H1 (cell line): ENCODE measurements at regions not wholly inside any gene's neighbourhood (a gene's known extent, or its start where the extent isn't known, plus 50 kb on each side); places are given as distances from the start of the nearest gene placed in this dataset.

ENCODE experiments used
- CTCF ChIA-PET: fragments of 300-600 bp; sonication (Branson Sonifier 250); formaldehyde crosslinking; loops from one replicate; lab custom pipeline; 2021; ENCODE audit not compliant: partially characterized antibody; lab: Charles Lee
- POLR2A ChIA-PET: fragments of 300-600 bp; sonication (Branson Sonifier 250); formaldehyde crosslinking; loops from one replicate; lab custom pipeline; 2021; ENCODE audit warnings: inconsistent platforms; ENCODE audit not compliant: partially characterized antibody; lab: Charles Lee
- DNase-seq, 2 experiments: peaks; one replicate each; pipeline versions ENCODE4 v3.0.0 to v3.0.0-alpha.2; 2010 to 2022; ENCODE audit warnings: low spot score in 2 of 2, low read depth in 1 of 2, mixed read lengths in 1 of 2
- FAIRE-seq: peaks from 2 replicates; lab custom pipeline; 2011; peaks lifted over from hg19 to GRCh38; lab: Jason Lieb, UNC
- H2AFZ ChIP-seq: 2 replicates; pipeline ENCODE4 v1.8.1; 2012; ENCODE audit warnings: low read length, inconsistent platforms
- H2AK5ac ChIP-seq: 2 replicates; pipeline ENCODE4 v1.6.1; 2013; ENCODE audit warnings: low read depth, low read length
- H2BK120ac ChIP-seq: replicated peaks from 2 replicates; pipeline ENCODE3; 2013; ENCODE audit warnings: low read depth, low read length, inconsistent platforms
- H2BK12ac ChIP-seq: 2 replicates; pipeline ENCODE4 v1.6.1; 2013; ENCODE audit warnings: low read depth, low read length
- H2BK15ac ChIP-seq: 2 replicates; pipeline ENCODE4 v1.6.1; 2013; ENCODE audit warnings: low read length
- H2BK20ac ChIP-seq: 2 replicates; pipeline ENCODE4 v1.6.1; 2013; ENCODE audit warnings: low read length
- H2BK5ac ChIP-seq: 2 replicates; pipeline ENCODE4 v1.6.1; 2013; ENCODE audit warnings: low read depth, low read length
- H3K14ac ChIP-seq: 2 replicates; pipeline ENCODE4 v1.6.1; 2013; ENCODE audit warnings: inconsistent platforms; ENCODE audit not compliant: insufficient read length
- H3K18ac ChIP-seq: 2 replicates; pipeline ENCODE4 v1.6.1; 2013; ENCODE audit warnings: low read length; ENCODE audit errors: extremely low read depth
- H3K23ac ChIP-seq: 2 replicates; pipeline ENCODE4 v1.6.1; 2013; ENCODE audit warnings: inconsistent platforms; ENCODE audit not compliant: insufficient read length
- H3K23me2 ChIP-seq: 2 replicates; pipeline ENCODE4 v1.6.1; 2013; ENCODE audit warnings: low read depth, low read length
- H3K27ac ChIP-seq: 2 replicates; pipeline ENCODE4 v1.6.1; 2011; ENCODE audit warnings: low read depth, low read length, inconsistent platforms
- H3K27me3 ChIP-seq, 4 experiments: replicated peaks in 1 of 4; 1 replicate in 1 of 4; 2 replicates in 3 of 4; pipeline versions ENCODE4 v1.6.1 to v1.8.1; 2011 to 2013; ENCODE audit warnings: low read length in 3 of 4, mild to moderate bottlenecking in 3 of 4, inconsistent platforms in 2 of 4, mixed read lengths in 2 of 4, moderate library complexity in 1 of 4; ENCODE audit not compliant: control insufficient read depth in 3 of 4, insufficient read depth in 3 of 4; ENCODE audit errors: extremely low read depth in 1 of 4
- H3K36me3 ChIP-seq, 4 experiments: 2 replicates each; pipeline versions ENCODE4 v1.6.1 to v1.8.1; 2011 to 2013; ENCODE audit warnings: mild to moderate bottlenecking in 4 of 4, low read length in 3 of 4, moderate library complexity in 2 of 4, control low read depth in 1 of 4, inconsistent platforms in 1 of 4; ENCODE audit not compliant: insufficient read depth in 4 of 4, control insufficient read depth in 2 of 4
- H3K4ac ChIP-seq: replicated peaks from 2 replicates; pipeline ENCODE3; 2013; ENCODE audit warnings: low read length, low read depth, mixed read lengths, inconsistent platforms; ENCODE audit not compliant: insufficient read length
- H3K4me1 ChIP-seq, 4 experiments: replicated peaks in 1 of 4; 1 replicate in 1 of 4; 2 replicates in 3 of 4; pipeline versions ENCODE4 v1.6.1 to v1.8.1; 2011 to 2013; ENCODE audit warnings: low read length in 3 of 4, inconsistent platforms in 2 of 4, mixed read lengths in 1 of 4; ENCODE audit not compliant: insufficient read depth in 4 of 4, control insufficient read depth in 3 of 4
- H3K4me2 ChIP-seq, 2 experiments: 2 replicates each; pipeline versions ENCODE4 v1.6.1 to v1.8.1; 2011 to 2013; ENCODE audit warnings: low read depth in 2 of 2, low read length in 2 of 2, control low read depth in 1 of 2, inconsistent platforms in 1 of 2, mild to moderate bottlenecking in 1 of 2; ENCODE audit not compliant: insufficient read depth in 1 of 2
- H3K4me3 ChIP-seq, 4 experiments: fragments of 200-600, 300-600 bp in 1 of 4; sonication (generic), shearing (Covaris generic), sonication (Bioruptor Twin) in 1 of 4; 2 replicates each; pipeline versions ENCODE4 v1.5.1 to v1.8.1; 2011 to 2016; ENCODE audit warnings: low read length in 4 of 4, low read depth in 3 of 4, control low read depth in 2 of 4, inconsistent platforms in 2 of 4, mild to moderate bottlenecking in 2 of 4, mixed read lengths in 1 of 4, moderate library complexity in 1 of 4; ENCODE audit not compliant: insufficient read depth in 2 of 4; ENCODE audit errors: extremely low read depth in 1 of 4
- H3K56ac ChIP-seq: replicated peaks from 2 replicates; pipeline ENCODE3; 2013; ENCODE audit warnings: low read depth, mild to moderate bottlenecking, mixed read lengths, low read length, inconsistent platforms; ENCODE audit not compliant: insufficient read length
- H3K79me1 ChIP-seq: 2 replicates; pipeline ENCODE4 v1.6.1; 2013; ENCODE audit warnings: low read depth, low read length, control low read depth
- H3K79me2 ChIP-seq, 2 experiments: 2 replicates each; pipeline versions ENCODE4 v1.6.1 to v1.8.1; 2012 to 2013; ENCODE audit warnings: low read length in 2 of 2, mild to moderate bottlenecking in 2 of 2, inconsistent platforms in 1 of 2; ENCODE audit not compliant: insufficient read depth in 2 of 2, control insufficient read depth in 1 of 2
- H3K9ac ChIP-seq, 4 experiments: replicated peaks in 1 of 4; 1 replicate in 1 of 4; 2 replicates in 3 of 4; pipeline versions ENCODE4 v1.6.1 to v1.8.1; 2011 to 2013; ENCODE audit warnings: low read depth in 3 of 4, low read length in 3 of 4, control low read depth in 2 of 4, mild to moderate bottlenecking in 2 of 4, moderate library complexity in 2 of 4, inconsistent platforms in 1 of 4; ENCODE audit errors: extremely low read depth in 1 of 4
- H3K9me3 ChIP-seq, 2 experiments: 2 replicates each; pipeline versions ENCODE4 v1.6.1 to v1.8.1; 2012 to 2013; ENCODE audit warnings: mild to moderate bottlenecking in 2 of 2, moderate library complexity in 2 of 2, control low read depth in 1 of 2, inconsistent platforms in 1 of 2, low read depth in 1 of 2, low read length in 1 of 2, mixed read lengths in 1 of 2; ENCODE audit not compliant: insufficient read depth in 2 of 2
- H4K20me1 ChIP-seq, 2 experiments: replicated peaks in 1 of 2; 2 replicates each; pipeline versions ENCODE3 to v1.8.1; 2011 to 2013; ENCODE audit warnings: inconsistent platforms in 2 of 2, low read length in 2 of 2, mild to moderate bottlenecking in 1 of 2; ENCODE audit not compliant: insufficient read depth in 2 of 2, control insufficient read depth in 1 of 2
- H4K5ac ChIP-seq: 2 replicates; pipeline ENCODE4 v1.6.1; 2013; ENCODE audit warnings: low read length, low read depth, mixed read lengths, inconsistent platforms; ENCODE audit not compliant: insufficient read length
- H4K8ac ChIP-seq: 2 replicates; pipeline ENCODE4 v1.8.0; 2013; ENCODE audit warnings: mild to moderate bottlenecking, moderate library complexity, low read length, inconsistent platforms; ENCODE audit not compliant: insufficient read depth; ENCODE audit errors: extremely low read depth
- H4K91ac ChIP-seq: replicated peaks from 2 replicates; pipeline ENCODE3; 2013; ENCODE audit warnings: low read length, mixed read lengths, inconsistent platforms; ENCODE audit not compliant: insufficient read length
- BRCA1 ChIP-seq: IDR thresholded peaks from 2 replicates; pipeline ENCODE4 v1.6.1; 2012; ENCODE audit warnings: low read depth, low read length, improper control_type of control experiment
- SAP30 ChIP-seq: fragments of 300-600 bp; sonication (generic); IDR thresholded peaks from 2 replicates; pipeline ENCODE4 v1.7.1; 2012; ENCODE audit warnings: low read length, moderate library complexity, mild to moderate bottlenecking, inconsistent platforms; ENCODE audit not compliant: insufficient read depth, insufficient replicate concordance
- SP1 ChIP-seq: IDR thresholded peaks from 2 replicates; pipeline ENCODE4 v1.6.1; 2011; ENCODE audit warnings: low read depth, low read length
- WGBS, 2 experiments: shearing (Covaris generic) in 1 of 2; methylation state at CpG; one replicate each; pipeline versions ENCODE4 v1.1.6 to v1.1.7; 2013 to 2015; ENCODE audit warnings: low lambda C conversion rate in 2 of 2, mixed read lengths in 2 of 2, inconsistent platforms in 1 of 2, low coverage in 1 of 2, missing lambda C conversion rate in 1 of 2; ENCODE audit not compliant: insufficient replicate concordance in 2 of 2, insufficient coverage in 1 of 2, insufficient read length in 1 of 2; ENCODE audit errors: extremely low coverage in 1 of 2, missing lambda C conversion rate in 1 of 2; 5-methylcytosine and 5-hydroxymethylcytosine counted together

GRCh38 chr13:37383856-37384370 is 214.7 kb downstream of the POSTN start:
- Histone ChIP-seq H3K27ac (no peak overlapping the region), H2BK120ac (no peak overlapping the region), H3K4ac (no peak overlapping the region), H3K4me2 (no peak overlapping the region), H3K4me3 (no peak overlapping the region), H3K56ac (no peak overlapping the region), H3K27me3 (no peaks in the 10 kb centered on the region), H3K36me3 (no peaks in the 10 kb centered on the region), H3K23me2 (no peaks in the 10 kb centered on the region), H2BK5ac (no peak overlapping the region), H4K8ac (no peak overlapping the region), H3K4me1 (no peaks in the 10 kb centered on the region), H3K79me1 (no peaks in the 10 kb centered on the region), H2AK5ac (no peak overlapping the region), H4K5ac (no peak overlapping the region), H3K23ac (no peak overlapping the region), H2BK12ac (no peak overlapping the region), H3K18ac (no peak overlapping the region), H4K91ac (no peak overlapping the region), H3K9me3 (no peaks in the 10 kb centered on the region), H2BK15ac (no peak overlapping the region), H3K9ac (no peak overlapping the region), H3K14ac (no peak overlapping the region), H3K79me2 (no peaks in the 10 kb centered on the region), H2AFZ (no peak overlapping the region), H4K20me1 (no peaks in the 10 kb centered on the region), H2BK20ac (no peak overlapping the region)
- ChIA-PET CTCF (no interaction called here), POLR2A (no interaction called here)
- no peak for TF ChIP-seq SP1
- TF ChIP-seq SAP30, result no peak
- no peak for TF ChIP-seq BRCA1
- FAIRE-seq (no peak), DNase-seq (no peak)
- 89% methylated on average over 2 of the region's 2 CpGs; no CpG with 5 or more reads in 1 of the 2 experiments for WGBS, 2 experiments
